ENCODE measurements at regions not wholly inside any gene's neighbourhood (a gene's known extent, or its start where the extent isn't known, plus 50 kb on each side); places are given as distances from the start of the nearest gene placed in this dataset.
"Not testable (repeated sequence)": the region's sequence is repeated elsewhere in the genome, so short reads cannot be mapped to it uniquely, and the experiment has no call there.

- no peak for DNase-seq
These were observed 66.6 kb downstream of the TNFAIP3 start for GRCh38 chr6:137933696-137934095.

DNA sequence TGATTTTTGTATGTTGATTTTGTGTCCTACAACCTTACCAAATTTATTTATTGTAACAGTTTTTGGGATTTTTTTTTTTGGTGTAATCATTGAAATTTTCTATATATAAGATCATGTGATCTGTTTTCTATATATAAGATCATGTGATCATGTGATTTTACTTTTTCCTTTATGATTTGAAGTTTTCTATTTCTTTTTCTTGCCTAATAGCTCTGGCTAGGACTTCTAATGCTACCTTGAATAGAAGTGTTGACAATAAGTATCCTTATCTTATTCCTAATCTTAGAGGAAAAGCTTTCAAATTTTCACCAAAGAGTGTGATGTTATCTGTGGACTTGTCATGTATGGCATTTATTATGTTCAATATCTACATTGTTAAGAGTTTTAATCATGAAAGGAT lies 69.7 kb downstream of the TNFAIP3 start:
- no peak for DNase-seq

GRCh38 chr6:137937834-137938233 lies 70.8 kb downstream of the TNFAIP3 start:
- DNase-seq: no peak

DNA sequence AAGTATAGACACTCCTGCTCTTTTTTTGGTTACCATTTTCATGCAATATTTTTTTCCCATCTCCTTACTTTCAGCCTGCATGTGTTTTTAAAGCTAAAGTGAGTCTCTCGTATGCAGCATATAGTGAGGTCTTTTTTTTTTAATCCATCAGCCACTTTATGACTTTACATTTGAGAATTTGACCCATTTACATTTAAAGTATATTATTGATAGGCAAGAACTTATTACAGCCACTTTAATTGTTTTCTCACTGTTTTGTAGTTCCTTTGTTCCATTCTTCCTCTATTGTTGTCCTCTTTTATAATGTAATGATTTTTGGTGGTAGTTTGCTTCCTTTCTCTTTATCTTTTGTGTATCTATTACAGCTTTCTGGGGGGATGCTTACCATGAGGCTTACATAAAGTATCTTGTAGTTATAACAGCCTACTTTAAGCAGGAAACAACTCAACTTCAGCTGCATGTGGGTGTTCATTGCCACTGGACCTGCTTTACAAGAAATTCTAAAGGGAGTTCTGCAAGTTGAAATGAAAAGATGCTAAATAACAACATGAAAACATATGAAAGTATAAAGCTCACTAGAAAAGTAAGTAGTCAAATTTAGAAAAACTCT lies 71.8 kb downstream of the TNFAIP3 start:
- no peak for DNase-seq

GRCh38 chr6:137941995-137942394 lies 74.9 kb downstream of the TNFAIP3 start:
- DNase-seq: no peak

GRCh38 chr6:137942736-137943135 lies 75.7 kb downstream of the TNFAIP3 start:
- no peak for DNase-seq

- DNase-seq: not testable (repeated sequence)
These were observed 77.3 kb downstream of the TNFAIP3 start for GRCh38 chr6:137944381-137944780.

DNA sequence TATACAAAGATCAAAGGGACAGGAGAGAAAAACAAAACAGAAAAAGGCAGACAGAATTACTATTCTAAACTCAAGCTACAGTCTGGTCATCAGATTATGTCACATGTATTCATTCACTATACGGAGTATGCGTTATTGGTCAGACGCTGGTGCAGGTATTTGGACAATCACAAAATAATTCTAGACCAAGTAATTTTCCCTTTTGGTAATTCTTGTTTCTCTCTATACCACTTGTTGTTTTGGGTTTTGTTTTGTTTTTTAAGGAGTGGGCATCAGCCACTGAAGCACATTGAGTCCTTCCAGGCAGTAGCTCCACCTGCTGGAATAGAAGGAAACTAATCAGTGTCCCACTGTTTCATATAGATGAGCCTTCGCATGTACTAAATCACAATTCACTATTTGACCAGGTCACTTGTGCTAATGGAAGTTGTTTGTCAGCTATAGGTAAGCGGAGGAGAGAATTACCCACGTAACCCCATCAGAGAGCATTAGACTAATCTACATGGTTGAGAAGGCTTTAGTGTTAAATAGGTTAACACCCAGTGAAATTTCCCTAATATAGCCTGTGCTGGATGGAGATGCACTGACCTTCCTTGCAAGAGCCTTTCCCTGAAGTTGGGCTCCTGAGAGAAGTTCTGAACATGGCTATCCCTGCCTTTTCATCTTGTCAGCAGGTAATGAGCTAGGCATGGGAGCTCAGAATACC lies 77.9 kb downstream of the TNFAIP3 start:
- peak; percentile 64 for DNase-seq

DNA sequence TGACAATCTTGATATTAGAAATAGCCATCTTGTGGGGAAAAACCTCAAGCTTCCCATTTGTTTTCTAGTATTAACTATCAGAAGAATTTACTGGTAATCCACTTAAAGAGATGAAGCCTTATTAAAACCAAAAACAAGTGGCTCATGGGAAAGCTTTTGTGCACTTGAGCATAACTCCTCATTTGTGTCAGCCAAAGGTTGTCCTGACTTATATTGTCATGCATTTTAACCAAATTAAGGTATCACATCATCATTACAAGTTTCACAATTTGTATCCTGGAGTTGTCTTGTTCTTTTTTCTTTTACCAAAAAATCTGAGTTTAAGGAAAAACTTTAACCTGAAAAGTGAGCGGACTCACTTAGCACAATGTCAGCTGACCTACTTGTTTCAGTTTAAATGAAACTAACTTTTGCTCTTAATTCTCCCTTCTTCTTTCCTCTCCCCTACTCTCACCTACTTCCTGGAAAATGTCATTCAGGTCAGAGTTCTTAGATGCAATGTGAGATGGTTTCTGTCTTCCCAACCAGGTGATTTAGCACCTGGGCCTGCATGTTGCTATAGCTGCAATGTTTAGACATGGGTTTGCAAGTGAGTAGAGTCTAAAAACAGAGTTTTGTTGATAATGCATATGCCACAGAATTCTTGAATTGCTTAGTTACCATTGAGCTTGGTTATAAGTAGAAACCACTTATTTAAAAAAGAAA lies 82.8 kb downstream of the TNFAIP3 start:
- no peak for DNase-seq

- DNase-seq: no peak
These were observed 83.5 kb downstream of the TNFAIP3 start for GRCh38 chr6:137950581-137950980.

- no peak for DNase-seq
These were observed 84.1 kb downstream of the TNFAIP3 start for GRCh38 chr6:137951064-137951597.

DNA sequence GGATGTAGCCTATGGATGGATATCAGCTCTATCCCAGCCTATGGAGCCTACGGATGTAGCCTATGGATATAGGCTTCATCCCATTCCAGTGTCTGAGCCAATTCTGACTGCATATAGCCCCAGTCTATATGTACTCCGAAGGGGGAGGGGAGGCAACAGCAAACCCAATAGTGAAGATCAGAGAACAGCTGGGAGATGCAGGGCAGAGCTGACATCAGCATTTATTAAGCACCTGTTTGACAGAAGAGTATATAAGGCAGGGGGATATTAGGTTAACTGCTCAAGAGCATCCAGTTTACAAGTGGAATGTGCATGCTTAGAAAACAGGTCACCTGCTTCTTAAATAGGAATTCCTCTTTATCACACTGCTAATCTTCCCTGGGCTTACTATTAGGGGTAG lies 85.2 kb downstream of the TNFAIP3 start:
- DNase-seq: no peak

GRCh38 chr6:137953761-137954160 lies 86.7 kb downstream of the TNFAIP3 start:
- no peak for DNase-seq

- DNase-seq: no peak
These were observed 87.2 kb downstream of the TNFAIP3 start for GRCh38 chr6:137954253-137954652.

- no peak for DNase-seq
These were observed 89.0 kb downstream of the TNFAIP3 start for GRCh38 chr6:137956098-137956488.

- DNase-seq: no peak
These were observed 90.4 kb downstream of the TNFAIP3 start for GRCh38 chr6:137957471-137957870.

DNA sequence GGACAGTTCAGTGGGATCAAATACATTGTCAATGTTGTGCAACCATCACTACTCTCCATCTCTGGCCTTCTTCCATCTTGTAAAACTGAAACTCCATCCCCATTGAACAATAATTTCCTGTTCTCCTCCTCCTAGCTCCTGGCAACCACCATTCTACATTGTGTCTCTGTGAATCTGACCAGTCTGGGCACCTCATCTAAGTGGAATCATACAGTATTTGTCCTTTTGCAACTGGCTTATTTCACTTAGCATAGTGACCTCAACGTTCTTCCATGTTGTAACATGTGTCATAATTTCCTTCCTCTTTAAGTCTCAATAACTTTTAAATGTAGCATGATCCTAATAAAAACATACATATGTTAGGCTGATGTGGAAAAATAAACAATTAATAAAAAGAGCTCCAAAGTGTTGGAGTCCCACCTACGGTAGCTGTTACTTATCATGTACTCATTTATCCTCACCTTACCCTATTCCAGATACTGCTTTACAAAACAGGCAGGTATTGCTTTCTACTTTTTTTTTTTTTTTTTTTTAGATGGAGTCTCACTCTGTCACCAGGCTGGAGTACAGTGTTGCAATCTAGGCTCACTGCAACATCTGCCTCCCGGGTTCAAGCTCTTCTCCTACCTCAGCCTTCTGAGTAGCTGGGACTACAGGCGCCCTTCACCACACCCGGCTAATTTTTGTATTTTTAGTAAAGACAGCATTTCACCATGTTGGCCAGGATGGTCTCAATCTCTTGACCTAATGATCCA lies 91.9 kb downstream of the TNFAIP3 start:
- peak; percentile 21 for DNase-seq

GRCh38 chr6:137962725-137963124 lies 95.7 kb downstream of the TNFAIP3 start:
- DNase-seq: no peak

- DNase-seq: no peak
These were observed 97.8 kb downstream of the TNFAIP3 start for GRCh38 chr6:137964876-137965275.

- no peak for DNase-seq
These were observed 100.8 kb downstream of the TNFAIP3 start for GRCh38 chr6:137967689-137968454.

DNA sequence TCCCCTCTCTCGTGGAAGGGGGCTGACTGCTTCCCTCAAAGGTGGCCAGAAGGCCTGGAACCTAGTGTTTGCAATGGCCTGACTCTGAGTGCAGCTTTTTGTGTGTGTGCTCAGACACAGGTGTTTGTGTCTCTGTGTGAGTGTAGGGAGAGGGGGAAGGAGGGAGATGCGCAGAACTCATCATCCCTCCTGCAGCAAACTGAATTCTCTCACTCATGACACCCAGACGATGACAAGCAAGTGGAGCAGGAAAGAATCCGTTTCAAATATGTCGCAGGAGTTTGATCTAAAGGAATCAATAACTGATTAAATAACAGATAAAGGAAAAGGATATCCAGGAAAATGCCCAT lies 101.4 kb downstream of the TNFAIP3 start:
- no peak for DNase-seq

- no peak for DNase-seq
These were observed 101.8 kb downstream of the TNFAIP3 start for GRCh38 chr6:137968901-137969300.
